Activated CD4-positive, alpha-beta T cell treated with anti-CD3 and anti-CD28 coated beads, Interleukin-2, amount 50 U/mL, for 24 hours (primary cell): ENCODE measurements at regions not wholly inside any gene's neighbourhood (a gene's known extent, or its start where the extent isn't known, plus 50 kb on each side); places are given as distances from the start of the nearest gene placed in this dataset.
"Not testable (repeated sequence)": the region's sequence is repeated elsewhere in the genome, so short reads cannot be mapped to it uniquely, and the experiment has no call there.

Source experiments
- DNase-seq, 2 donors: peaks; one replicate each; pipeline ENCODE4 v3.0.0-alpha.2; 2020; ENCODE audit warnings: low read depth in 1 of 2, low spot score in 1 of 2

DNA sequence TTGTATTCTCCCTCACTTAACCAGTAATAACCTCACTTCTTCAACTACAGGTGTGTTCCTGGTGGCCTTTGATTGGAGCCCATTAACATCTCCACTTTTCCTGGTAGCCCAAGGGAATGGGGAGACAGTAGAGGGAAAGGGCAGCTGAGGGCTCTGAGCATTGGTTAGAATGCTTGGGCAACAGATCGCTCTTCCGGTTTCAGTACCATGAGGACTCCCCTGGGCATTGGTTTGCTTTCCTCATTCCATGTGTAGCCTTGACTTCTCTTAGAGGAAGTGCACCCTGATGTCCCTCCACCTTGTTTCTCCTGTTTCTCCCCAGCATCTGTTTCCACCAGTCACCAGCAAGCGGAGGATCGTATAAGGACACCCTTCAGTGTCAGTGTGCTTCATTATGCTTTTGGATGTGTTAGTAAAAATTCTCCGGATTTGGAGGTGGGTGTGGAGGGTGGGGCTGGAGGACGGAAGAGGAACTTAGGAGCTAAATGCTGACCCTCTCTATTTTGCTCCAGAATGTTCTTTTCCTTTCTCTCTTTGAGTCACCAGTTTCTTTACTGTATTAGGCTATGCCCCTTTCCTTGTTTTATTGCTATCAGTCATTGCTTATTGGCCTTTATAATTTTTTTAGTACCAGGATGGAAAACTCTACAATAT lies 50.6 kb upstream of the ZNG1B start:
- DNase-seq = not testable (repeated sequence)

DNA sequence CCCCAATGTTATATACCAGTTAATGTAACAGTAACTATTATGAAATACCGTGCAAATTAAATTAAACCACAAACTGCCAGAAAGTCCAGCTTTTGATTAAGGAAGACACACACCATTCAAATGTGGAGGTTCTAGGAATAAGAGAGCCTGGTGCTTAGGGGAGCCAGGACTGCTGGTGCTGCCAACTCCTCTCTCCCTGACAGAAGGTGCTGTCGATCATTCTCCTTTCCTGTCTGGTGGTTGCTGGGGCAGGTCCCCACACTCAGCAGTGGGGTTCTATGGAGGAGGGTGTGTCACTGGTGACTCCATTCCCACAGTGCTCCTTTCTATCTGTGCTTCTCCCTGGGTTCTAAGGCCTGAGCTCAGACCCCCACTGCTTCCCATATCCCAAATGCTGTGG lies 57.9 kb upstream of the ZNG1B start:
- DNase-seq = not testable (repeated sequence)

DNA sequence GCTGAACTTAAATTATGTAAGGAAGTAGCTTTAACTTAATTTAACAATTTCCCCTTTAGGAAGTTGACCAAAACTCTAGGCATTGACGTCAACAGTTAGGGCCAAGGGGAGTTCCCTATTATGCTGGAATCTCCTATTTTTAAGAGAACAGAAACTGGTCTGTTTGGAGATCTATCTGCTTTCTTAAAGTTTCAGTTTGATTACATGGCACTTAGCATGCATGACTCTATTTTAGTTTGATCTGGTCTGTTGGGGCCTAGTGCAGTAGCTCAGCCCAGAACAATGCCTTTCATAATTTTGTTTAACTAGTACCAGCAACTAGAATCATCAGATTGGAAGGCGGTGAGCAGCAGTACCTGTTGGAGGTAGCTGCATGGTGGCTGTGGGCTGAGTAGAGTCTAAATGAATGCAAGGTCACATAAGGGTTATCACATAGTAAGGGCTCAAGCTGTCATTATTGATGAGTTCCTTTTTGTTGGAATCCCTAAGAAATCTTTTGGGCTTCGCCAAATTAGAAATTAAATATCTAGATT lies 60.5 kb upstream of the ZNG1B start:
- DNase-seq = no peak

DNA sequence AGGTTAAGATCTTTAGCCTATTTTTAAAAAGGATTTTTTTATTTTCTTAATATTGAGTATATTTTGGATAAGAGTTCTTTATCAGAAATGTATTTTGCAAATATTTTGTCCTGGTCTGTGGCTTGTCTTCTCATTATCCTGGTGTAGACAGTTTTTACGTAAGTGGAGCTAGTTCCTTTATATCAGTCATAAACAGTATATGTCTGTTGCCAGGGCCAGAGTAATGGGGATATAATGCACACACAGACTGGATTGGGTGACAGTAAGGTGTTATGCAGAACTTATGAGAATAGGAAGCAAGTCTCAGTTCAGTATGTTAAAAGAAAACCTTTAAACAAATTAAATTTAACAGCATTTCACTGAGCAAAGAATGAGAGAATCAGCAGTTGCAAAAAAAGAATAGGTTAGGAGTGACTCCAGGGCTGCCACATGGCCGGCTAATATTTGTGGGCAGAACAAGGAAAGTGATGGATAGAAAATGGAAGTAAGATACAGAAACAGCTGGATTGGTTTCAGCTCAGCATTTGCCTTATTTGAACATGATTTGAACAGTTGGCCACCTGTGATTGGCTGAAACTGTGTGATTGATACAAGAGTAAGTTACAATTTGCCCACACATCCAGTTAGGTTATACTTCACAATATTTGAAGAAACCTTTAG lies 61.1 kb upstream of the ZNG1B start:
- no peak for DNase-seq

DNA sequence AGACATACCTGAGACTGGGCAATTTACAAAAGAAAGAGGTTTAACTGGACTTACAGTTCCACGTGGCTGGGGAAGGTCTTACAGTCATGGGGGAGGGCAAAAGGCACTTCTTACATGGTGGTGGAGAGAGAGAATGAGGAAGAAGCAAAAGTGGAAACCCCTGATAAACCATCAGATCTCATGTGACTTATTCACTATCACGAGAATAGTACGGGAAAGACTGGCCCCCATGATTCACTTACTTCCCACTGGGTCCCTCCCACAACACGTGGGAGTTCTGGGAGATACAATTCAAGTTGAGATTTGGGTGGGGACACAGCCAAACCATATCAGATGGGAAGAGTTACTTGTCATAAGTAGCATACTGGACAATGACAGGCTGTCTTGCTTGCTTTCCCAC lies 62.6 kb upstream of the ZNG1B start:
- not testable (repeated sequence) for DNase-seq

DNA sequence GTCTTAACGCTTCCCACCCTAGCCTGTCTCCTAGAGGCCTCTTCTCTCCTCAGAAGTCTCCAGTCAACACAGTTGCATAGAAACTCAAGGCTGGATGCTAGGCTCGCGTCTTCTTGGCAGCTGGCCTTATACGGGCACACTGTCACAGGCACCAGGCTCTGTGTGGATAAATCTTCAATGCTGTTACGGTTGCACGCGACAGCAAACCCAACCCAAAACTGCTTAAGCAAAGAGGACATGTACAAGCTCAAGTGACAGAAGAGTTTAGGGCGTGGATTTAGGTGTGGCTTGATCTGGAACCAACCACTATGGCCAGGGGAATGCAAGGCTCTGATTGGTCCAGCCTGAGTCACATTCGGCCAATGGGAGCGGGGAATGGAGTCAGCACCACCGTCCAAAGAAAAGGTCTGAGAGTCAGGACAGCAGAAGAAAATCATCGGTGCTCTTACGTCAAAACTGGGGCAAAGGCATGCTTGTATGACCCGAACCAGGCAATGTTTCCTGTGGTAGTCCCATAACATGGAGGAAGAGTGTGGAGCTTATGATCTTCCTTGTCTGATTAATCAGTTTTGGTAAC lies 65.1 kb upstream of the ZNG1B start:
- DNase-seq = not testable (repeated sequence)

DNA sequence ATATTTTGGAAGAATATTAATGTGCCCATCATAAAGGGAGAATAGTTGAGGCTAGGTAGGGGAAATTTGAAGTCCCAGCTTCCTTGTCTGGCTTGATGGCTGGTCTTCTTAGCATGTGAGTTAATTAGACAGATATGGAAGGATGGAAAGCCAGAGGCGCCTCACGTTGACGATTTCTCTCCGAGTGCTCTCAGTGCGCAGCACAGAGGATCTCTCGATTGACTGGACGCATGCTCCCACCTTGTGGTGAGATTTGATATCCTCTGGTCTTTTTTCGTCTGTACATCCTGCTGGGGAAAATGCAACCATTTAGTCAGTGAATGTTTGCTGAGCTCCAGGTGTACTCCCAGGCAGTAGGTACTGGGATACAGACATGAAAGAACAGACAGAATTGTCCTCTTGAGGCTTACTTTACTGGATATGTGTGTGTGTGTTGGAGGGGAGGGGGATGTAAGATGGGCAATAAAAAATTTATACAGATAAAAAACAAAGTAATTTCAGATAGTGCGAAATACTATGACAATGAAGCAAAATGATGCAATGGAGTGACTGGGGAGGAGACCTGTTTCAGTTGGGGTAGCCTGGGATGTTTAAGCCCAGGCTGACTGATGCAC lies 66.9 kb upstream of the ZNG1B start:
- DNase-seq = peak; percentile 21 to 47

DNA sequence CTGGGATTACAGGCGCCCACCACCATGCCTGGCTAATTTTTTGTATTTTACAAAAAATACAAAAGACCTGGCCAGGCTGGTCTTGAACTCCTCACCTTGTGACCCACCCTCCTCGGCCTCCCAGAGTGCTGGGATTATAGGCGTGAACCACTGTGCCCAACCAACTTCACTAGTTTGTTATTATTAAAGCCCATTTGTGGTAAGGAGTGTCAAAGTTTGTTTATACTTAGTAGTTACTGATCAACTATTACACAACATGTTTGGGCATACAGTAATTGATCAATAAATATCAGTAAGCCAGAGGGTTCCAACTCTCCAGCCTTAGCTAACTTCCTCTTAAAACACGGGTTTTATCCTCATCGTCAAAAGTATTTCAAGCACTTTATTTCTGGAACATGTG lies 67.5 kb upstream of the ZNG1B start:
- no peak for DNase-seq

DNA sequence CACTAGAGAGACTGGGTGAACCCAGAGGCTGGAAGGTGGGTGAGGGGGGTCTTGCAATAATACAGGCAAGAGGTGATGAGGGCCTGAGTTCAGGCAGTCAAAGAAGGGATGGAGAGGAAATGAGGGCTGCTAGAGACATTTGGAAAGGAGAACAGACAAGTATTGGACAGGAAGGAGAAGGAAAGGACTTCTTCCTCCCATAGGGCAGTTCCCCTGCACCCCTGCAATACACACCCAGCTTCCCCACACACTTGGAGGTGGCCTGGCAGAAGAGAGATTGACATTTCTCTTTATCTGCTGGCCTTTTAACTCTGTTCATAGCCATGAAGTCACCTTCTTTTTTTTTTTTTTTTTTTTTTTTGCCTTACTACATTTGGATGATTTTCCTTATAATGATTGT lies 68.9 kb upstream of the ZNG1B start:
- DNase-seq = not testable (repeated sequence)

DNA sequence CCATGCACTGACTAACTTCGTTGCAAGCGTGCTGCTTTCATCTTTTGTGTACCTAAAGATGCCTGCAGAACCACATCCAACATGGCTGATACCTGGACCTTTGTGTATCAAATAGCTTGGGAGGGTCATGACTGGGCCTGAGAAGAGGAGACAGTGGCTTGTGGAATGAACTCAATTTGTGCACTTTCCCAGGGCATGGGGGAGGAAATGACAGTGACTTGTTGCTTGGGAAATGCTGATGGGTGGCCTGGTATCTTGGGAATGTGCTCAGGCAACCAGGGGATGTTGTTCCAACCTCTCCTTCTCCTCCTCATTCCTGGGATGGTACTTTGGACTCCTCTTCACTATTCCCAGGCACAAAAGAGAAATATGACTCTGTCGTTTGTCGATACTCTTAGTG lies 70.7 kb upstream of the ZNG1B start:
- DNase-seq = not testable (repeated sequence)

DNA sequence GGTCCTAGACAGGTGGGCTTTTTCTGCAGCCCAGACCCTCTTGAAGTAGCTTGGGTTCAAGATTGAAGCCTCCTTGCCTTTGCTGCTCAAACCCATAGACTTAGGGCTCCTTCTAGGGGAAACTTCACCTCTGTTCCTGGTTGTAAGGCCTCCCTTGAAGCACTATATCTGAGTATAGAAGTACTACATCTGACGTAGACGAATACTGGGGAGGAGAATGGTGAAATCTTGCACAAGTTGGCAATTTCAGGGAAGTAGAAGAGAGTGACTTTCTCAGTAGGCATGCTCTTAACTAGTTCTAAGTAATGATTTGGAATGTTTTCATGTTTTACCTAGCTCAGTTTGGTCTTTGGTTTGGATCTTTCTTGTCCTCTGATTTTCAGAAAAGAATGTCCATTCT lies 71.7 kb upstream of the ZNG1B start:
- DNase-seq = not testable (repeated sequence)

DNA sequence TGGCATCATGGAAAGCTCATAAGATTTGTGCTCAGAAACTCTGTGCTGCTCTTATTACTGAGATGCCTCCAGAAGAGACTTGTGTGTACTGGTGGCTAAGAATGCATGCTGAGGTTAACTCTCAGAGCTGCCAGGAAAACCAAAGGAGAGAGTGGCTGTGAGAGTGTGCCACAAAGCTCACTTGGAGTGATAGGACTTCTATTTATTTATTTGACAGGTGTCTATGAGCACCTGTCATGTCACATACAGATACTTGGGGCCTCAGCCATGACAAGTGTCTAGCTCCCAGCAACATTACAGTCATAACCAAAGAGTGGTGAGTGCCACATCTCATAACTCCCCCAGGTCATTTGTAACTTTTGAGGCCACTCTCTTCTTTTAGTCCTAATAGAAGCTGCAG lies 72.2 kb upstream of the ZNG1B start:
- not testable (repeated sequence) for DNase-seq

DNA sequence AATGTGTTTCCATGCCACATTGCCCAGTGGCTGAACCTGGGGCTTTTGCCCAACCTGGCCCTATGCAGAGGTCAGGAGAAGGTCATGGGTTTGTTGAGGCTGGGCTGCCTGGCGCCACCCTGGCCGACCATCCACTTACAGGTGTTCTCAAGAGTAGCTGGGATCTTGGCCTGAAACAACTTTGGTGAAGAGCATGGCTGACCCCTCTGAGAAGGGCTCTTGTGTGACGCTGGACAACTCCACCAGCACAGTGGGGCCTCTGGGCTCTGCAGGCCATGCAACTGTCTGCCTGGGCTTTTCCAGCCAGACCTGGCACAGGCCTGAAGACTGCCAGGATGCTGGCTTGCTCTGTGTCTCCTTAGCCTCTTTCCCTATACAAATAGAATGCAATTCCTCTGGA lies 76.4 kb upstream of the ZNG1B start:
- DNase-seq = no peak

DNA sequence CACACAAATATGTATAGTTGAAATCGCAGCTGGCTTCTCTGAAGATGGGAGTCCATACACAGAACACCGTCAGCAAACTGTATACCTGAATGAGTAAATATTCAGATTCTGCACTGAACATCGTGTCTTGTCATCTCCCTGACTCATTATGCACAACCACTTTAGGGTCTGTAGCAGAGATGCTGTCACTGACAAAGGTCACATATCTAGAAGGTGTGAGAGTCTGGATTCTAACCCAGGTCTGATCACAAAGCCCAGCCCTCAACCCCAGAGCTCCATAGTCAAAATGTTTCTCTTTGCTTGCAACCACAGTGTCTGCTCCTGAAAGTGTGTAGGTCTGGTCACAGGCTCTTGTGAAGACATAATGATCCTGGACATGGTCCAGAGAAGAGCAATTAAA lies 78.3 kb upstream of the PAX8 start:
- no peak for DNase-seq

DNA sequence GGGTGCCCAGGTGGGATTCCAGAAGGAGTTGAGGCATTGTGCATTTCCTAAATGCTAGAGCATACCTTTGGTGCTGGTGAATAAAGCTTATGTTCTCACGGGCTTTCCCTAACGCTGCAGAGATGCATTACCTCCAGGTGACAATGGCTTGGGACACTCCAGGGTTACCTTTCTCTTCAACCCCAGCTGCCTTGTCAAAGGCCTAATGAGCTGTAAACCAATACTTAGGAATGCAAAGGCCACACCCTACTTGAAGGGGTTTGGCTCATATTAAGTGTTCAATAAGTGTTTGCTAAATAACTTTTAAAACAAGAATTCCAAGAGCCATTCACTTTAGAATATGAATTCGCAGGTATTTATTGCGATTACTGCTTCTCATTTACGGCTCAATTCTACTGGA lies 77.6 kb upstream of the PAX8 start:
- DNase-seq = not testable (repeated sequence)

DNA sequence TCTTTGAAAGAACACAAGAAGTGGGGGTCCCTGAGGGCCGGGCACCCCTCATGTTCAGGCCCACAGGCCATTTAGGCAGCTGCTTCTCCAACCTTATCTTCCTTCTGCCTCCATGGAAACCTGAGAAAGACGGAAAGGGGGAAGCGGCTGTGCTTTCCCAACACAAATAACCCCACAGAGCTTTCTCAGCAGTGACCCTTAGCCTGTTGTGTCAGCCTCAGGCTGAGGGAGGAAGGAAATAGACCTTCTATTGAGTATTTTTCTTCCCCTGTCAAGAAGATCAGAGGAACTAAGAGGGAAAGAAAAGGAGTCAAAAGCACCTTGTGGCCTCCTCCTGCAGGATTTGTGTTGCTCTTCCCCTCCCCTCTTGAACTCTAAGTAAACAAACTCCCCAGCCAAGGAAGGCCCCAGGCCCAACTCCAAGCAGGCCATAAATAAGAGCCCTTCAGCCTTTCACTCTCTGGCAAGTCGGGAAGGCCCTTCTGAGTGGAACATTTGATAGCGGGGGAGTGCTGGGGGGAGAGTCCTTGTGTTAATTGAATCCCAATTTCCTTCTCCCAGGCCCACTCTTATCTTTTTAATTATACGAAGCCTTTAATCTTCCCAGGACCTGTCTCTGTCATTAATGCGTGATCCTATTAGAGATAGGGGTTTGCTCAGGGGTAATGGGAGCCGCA lies 76.8 kb upstream of the PAX8 start:
- DNase-seq = not testable (repeated sequence)

DNA sequence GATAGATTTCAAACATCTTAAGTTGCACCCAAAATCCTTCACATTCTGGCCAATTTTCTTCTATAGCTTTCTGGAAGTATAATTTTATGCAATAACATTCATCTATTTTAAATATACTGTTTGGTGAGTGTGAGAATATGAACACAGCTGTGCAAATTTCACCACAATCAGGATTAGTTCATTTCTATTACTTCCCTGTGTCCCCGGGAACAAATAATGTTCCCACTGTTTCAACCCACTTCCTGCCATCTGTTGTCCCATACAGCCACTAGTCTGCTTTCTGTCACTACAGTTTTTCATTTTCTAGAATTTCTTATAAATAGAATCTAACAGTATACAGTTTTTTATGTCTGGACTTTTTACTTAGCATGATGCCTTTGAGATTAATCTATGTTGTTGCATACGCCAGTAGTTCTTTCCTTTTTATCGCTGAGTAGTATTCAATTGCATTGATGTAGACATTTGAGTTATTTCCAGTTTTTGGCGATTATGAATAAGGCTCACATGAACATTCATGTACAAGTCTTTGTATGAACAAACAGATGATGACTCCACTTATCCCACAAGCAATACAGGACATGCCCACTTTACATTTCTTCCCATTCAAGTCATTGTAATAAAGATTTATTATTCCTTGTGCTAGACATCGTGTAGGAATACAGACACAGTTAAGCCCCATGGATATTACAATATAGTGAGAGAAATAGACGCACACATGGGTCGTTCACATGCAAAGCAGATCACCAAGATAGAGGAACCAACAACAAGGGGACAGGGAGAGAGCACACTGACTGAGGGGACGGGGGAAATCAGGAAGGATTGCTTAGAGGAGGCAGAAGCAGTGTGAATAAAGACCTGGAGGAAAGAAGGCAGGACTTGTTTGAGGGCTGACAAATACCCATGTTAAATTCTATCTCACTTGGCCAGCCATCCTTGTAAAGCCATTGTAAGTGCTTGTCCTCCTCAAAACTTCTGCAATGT lies 72.9 kb upstream of the PAX8 start:
- no peak for DNase-seq

DNA sequence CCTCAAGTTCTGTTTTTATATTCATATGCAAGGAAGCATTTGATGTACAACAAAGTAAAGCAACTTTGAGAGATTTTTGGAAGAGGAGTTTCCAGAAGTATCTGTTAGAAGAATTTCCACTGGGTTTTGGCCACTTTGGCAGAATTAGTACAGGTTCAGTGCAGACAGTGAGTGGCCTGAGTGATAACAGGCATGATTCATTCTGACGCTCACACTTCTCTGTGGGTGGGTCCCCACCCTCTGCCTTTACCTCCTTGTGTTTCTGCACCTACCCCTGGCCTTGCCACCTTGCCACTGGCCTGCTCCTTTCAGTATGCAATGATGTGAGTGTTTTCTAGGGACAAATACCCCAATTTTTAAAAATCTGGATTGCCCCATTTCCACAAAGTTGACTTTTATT lies 65.1 kb upstream of the PAX8 start:
- DNase-seq = not testable (repeated sequence)

DNA sequence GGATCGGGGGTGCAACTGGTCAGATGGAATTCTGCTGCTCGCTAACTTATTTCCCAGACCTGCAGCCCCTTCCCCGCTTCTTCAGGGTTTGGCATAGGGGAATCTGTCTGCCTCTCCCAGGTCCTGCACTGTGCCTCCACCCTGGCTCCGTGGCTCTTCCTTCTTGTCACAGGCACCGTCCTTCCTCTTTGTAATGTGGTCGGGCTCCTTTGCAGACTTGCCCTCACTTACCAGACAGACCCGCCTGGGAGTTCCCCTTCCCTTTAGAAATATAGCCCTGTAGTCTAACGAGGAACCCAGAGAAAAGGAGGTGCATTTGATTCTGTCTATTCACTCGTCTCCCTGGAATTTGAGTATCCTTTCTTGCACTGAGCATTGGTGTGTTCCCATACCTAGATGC lies 63.9 kb upstream of the PAX8 start:
- no peak for DNase-seq

DNA sequence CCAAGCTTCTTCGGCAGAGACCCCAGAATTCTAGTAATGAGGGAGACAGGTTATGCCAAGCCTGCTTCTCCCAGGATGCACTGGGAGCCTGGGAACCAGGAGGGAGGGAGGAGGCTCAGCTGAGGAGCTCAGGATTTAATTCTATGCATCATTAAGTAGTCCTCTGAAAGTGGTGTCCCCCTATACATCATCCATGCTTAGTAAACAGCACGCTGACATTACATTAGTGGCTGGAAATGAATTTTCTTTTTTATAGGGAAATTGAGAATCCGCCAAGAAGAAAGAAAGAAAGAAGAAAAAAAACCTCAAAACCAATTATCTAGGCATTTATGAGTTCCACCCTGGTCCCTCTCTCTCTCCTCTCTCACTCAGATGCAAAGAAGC lies 63.1 kb upstream of the PAX8 start:
- not testable (repeated sequence) for DNase-seq
